ENCODE measurements at regions not wholly inside any gene's neighbourhood (a gene's known extent, or its start where the extent isn't known, plus 50 kb on each side); places are given as distances from the start of the nearest gene placed in this dataset.

DNA sequence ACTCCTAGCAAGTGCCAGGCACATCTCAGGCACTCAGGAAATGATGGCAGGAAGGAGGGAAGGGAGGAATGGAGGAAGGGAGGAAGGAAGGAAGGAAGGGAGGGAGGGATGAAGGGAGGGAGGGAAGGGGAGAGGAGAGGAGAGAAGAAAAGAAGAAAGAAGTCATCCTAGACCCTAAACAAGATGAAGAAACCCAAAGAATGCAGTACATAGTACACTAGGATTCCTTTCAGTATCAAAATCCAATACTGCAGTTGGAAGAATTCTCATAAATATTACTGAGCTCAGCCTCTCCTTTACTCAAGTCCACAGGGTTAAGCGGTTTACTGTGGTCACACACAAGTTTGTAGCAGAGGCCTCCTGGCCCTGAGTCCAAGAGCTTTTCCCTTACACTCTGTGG, 155.7 kb upstream of the ETAA1 start:
- TF ChIP-seq, protein P1, sequence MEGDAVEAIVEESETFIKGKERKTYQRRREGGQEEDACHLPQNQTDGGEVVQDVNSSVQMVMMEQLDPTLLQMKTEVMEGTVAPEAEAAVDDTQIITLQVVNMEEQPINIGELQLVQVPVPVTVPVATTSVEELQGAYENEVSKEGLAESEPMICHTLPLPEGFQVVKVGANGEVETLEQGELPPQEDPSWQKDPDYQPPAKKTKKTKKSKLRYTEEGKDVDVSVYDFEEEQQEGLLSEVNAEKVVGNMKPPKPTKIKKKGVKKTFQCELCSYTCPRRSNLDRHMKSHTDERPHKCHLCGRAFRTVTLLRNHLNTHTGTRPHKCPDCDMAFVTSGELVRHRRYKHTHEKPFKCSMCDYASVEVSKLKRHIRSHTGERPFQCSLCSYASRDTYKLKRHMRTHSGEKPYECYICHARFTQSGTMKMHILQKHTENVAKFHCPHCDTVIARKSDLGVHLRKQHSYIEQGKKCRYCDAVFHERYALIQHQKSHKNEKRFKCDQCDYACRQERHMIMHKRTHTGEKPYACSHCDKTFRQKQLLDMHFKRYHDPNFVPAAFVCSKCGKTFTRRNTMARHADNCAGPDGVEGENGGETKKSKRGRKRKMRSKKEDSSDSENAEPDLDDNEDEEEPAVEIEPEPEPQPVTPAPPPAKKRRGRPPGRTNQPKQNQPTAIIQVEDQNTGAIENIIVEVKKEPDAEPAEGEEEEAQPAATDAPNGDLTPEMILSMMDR (IDR thresholded peaks at IDR 0.05; ENCODE audit: poor library complexity, severe bottlenecking): no peak
- no peak for TF ChIP-seq EZH2 (IDR thresholded peaks at IDR 0.05; ENCODE audit: borderline replicate concordance, insufficient read depth, low read length, poor library complexity, severe bottlenecking)
- no peak for TF ChIP-seq POLR2AphosphoS5 (IDR thresholded peaks at IDR 0.05)
